ENCODE measurements at regions not wholly inside any gene's neighbourhood (a gene's known extent, or its start where the extent isn't known, plus 50 kb on each side); places are given as distances from the start of the nearest gene placed in this dataset.
A peak's percentile ranks its signal among the peaks of the same experiment; 100 is the strongest.

DNA sequence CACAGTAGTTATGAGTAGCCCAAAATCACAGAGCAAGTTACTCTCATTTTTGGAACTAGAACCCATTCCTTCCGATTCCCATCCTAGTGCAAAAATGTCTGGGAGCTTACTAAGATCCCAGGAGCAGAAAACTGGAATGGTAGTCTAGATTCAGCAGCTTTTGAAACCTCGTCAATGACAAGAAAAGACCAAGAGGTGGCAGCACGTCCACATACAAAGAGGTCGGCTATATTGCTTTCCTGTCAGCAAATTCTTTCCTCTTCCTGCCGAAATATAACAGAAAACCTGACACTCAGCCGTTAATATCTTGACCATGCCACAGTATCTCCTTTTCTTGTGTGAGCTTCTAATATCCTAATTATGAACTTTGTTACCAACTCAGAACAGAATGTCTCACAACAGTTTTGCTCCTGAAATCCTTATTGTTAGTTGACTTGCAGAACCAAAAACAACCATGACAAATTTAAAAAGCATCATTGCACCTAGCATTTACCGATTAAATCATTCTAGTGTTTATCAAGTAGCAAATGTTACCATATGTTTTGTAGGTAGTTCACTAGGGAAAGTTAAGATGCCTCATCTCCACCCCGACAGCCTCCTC lies 92.8 kb upstream of the OR9G4 start:
- TF ChIP-seq CTCF (IDR thresholded peaks at IDR 0.05): peak; percentile 22 to 78 (median 70)
- no peak for TF ChIP-seq POLR2A (IDR thresholded peaks at IDR 0.05)
- TF ChIP-seq POLR2AphosphoS5 (IDR thresholded peaks at IDR 0.05): peak; percentile 22

Data from prostate gland (tissue), 2 donors.